IMR-90 (cell line): ENCODE measurements at regions not wholly inside any gene's neighbourhood (a gene's known extent, or its start where the extent isn't known, plus 50 kb on each side); places are given as distances from the start of the nearest gene placed in this dataset.

ENCODE experiments used
- ATAC-seq: fragments of 200-7000 bp; cut with Tn5 transposase; 2 replicates; pipeline ENCODE4 v1.9.1; 2020; ENCODE audit warnings: low read depth, mild to moderate bottlenecking, moderate library complexity
- BruUV-seq: library from RNA; stranded (reverse); fragments of 400-500 nt; replicated peaks from 2 replicates; lab custom pipeline; 2021; lab: Mats Ljungman, UMichigan
- CTCF ChIA-PET: fragments of 300-600 bp; formaldehyde crosslinking; extraction: SDS; loops from one replicate; lab custom pipeline; 2021; ENCODE audit warnings: antibody characterized with exemption; lab: Yijun Ruan, JAX
- POLR2A ChIA-PET: fragments of 300-600 bp; sonication (Branson Sonifier 250); formaldehyde crosslinking; loops from one replicate; lab custom pipeline; 2022; ENCODE audit warnings: antibody characterized with exemption; ENCODE audit not compliant: unreplicated experiment; lab: Charles Lee
- DNase-seq: peaks from one replicate; pipeline ENCODE4 v3.0.0; 2013
- H2AFZ ChIP-seq: replicated peaks from 2 replicates; pipeline ENCODE3; 2013; ENCODE audit warnings: low read length, mild to moderate bottlenecking; ENCODE audit not compliant: poor library complexity
- H2AK5ac ChIP-seq: 2 replicates; pipeline ENCODE4 v1.6.1; 2013; ENCODE audit warnings: low read depth, low read length, inconsistent platforms
- H2AK9ac ChIP-seq: replicated peaks from 2 replicates; pipeline ENCODE3; 2013; ENCODE audit warnings: mild to moderate bottlenecking, low read depth, low read length, moderate library complexity; ENCODE audit not compliant: poor library complexity
- H2BK120ac ChIP-seq: 2 replicates; pipeline ENCODE4 v1.6.1; 2013; ENCODE audit warnings: low read depth, low read length, inconsistent platforms
- H2BK15ac ChIP-seq: 3 replicates; pipeline ENCODE4 v1.6.1; 2013; ENCODE audit warnings: low read depth, low read length, inconsistent platforms
- H2BK20ac ChIP-seq: 2 replicates; pipeline ENCODE4 v1.6.1; 2013; ENCODE audit warnings: low read depth, mild to moderate bottlenecking, inconsistent platforms, low read length, moderate library complexity
- H2BK5ac ChIP-seq: 2 replicates; pipeline ENCODE4 v1.6.1; 2013; ENCODE audit warnings: mild to moderate bottlenecking, low read depth, low read length, inconsistent platforms; ENCODE audit not compliant: poor library complexity, severe bottlenecking
- H3K14ac ChIP-seq: replicated peaks from 2 replicates; pipeline ENCODE4 v1.6.1; 2013; ENCODE audit warnings: low read depth, low read length, inconsistent platforms
- H3K18ac ChIP-seq: 2 replicates; pipeline ENCODE4 v1.6.1; 2013; ENCODE audit warnings: low read depth, low read length, control low read depth
- H3K23ac ChIP-seq: 2 replicates; pipeline ENCODE4 v1.6.1; 2013; ENCODE audit warnings: low read depth, low read length, inconsistent platforms
- H3K27ac ChIP-seq: 2 replicates; pipeline ENCODE4 v1.5.1; 2013; ENCODE audit warnings: mild to moderate bottlenecking, control low read depth, low read length; ENCODE audit not compliant: insufficient read depth
- H3K27me3 ChIP-seq: 2 replicates; pipeline ENCODE4 v1.6.1; 2013; ENCODE audit warnings: low read length; ENCODE audit not compliant: control insufficient read depth, insufficient read depth
- H3K36me3 ChIP-seq: 2 replicates; pipeline ENCODE4 v1.6.1; 2013; ENCODE audit warnings: low read length, mixed read lengths; ENCODE audit not compliant: control insufficient read depth, insufficient read depth
- H3K4ac ChIP-seq: 2 replicates; pipeline ENCODE4 v1.6.1; 2013; ENCODE audit warnings: low read depth, low read length, inconsistent platforms
- H3K4me1 ChIP-seq: 2 replicates; pipeline ENCODE4 v1.6.1; 2013; ENCODE audit warnings: low read length, mixed read lengths; ENCODE audit not compliant: control insufficient read depth, insufficient read depth
- H3K4me2 ChIP-seq: 2 replicates; pipeline ENCODE4 v1.6.1; 2013; ENCODE audit warnings: low read depth, mild to moderate bottlenecking, control low read depth, low read length, moderate library complexity
- H3K4me3 ChIP-seq: 2 replicates; pipeline ENCODE4 v1.5.1; 2013; ENCODE audit warnings: low read depth, mild to moderate bottlenecking, control low read depth, low read length, moderate library complexity; ENCODE audit not compliant: insufficient read depth
- H3K56ac ChIP-seq: 2 replicates; pipeline ENCODE4 v1.6.1; 2013; ENCODE audit warnings: low read length, inconsistent platforms; ENCODE audit not compliant: insufficient read depth; ENCODE audit errors: extremely low read depth
- H3K79me1 ChIP-seq, 2 experiments: 2 replicates each; pipeline ENCODE4 v1.6.1; 2013; ENCODE audit warnings: low read length in 2 of 2, inconsistent platforms in 1 of 2, low read depth in 1 of 2
- H3K9ac ChIP-seq: 2 replicates; pipeline ENCODE4 v1.6.1; 2013; ENCODE audit warnings: low read depth, low read length, control low read depth
- H3K9me1 ChIP-seq: 2 replicates; pipeline ENCODE4 v1.6.1; 2013; ENCODE audit warnings: low read length, inconsistent platforms; ENCODE audit not compliant: insufficient read depth
- H3K9me3 ChIP-seq: 2 replicates; pipeline ENCODE4 v1.6.1; 2013; ENCODE audit warnings: low read length; ENCODE audit not compliant: control insufficient read depth, insufficient read depth
- H4K20me1 ChIP-seq: 2 replicates; pipeline ENCODE4 v1.6.1; 2013; ENCODE audit warnings: low read length, inconsistent platforms; ENCODE audit not compliant: insufficient read depth
- H4K5ac ChIP-seq: 2 replicates; pipeline ENCODE4 v1.6.1; 2013; ENCODE audit warnings: mild to moderate bottlenecking, low read depth, low read length, control low read depth
- H4K8ac ChIP-seq, 2 experiments: 2 replicates each; pipeline ENCODE4 v1.6.1; 2013; ENCODE audit warnings: low read depth in 2 of 2, low read length in 2 of 2, control low read depth in 1 of 2, inconsistent platforms in 1 of 2
- H4K91ac ChIP-seq: 2 replicates; pipeline ENCODE4 v1.6.1; 2013; ENCODE audit warnings: low read depth, low read length, inconsistent platforms; ENCODE audit not compliant: insufficient read depth
- BHLHE40 ChIP-seq: fragments of 150-350 bp; IDR thresholded peaks from 2 replicates; pipeline ENCODE4 v1.6.1; 2016; ENCODE audit warnings: mild to moderate bottlenecking, low read depth, low read length
- CEBPB ChIP-seq: IDR thresholded peaks from 2 replicates; pipeline ENCODE4 v1.6.1; 2012; ENCODE audit warnings: low read depth, low read length, improper control_type of control experiment
- CHD1 ChIP-seq: IDR thresholded peaks from 2 replicates; pipeline ENCODE4 v1.6.1; 2012; ENCODE audit warnings: low read depth, low read length, improper control_type of control experiment
- FOS ChIP-seq: fragments of 150-350 bp; IDR thresholded peaks from 2 replicates; pipeline ENCODE4 v1.6.1; 2016; ENCODE audit warnings: low read depth, low read length
- MAFK ChIP-seq: IDR thresholded peaks from 2 replicates; pipeline ENCODE4 v1.6.1; 2012; ENCODE audit warnings: low read depth, low read length, improper control_type of control experiment
- MAZ ChIP-seq: IDR thresholded peaks from 2 replicates; pipeline ENCODE4 v1.6.1; 2012; ENCODE audit warnings: low read depth, mild to moderate bottlenecking, low read length, improper control_type of control experiment, moderate library complexity, borderline replicate concordance
- MXI1 ChIP-seq: IDR thresholded peaks from 2 replicates; pipeline ENCODE4 v1.6.1; 2012; ENCODE audit warnings: low read depth, mild to moderate bottlenecking, low read length, moderate library complexity, borderline replicate concordance
- NFE2L2 ChIP-seq: fragments of 150-350 bp; IDR thresholded peaks from 2 replicates; pipeline ENCODE4 v1.6.1; 2016; ENCODE audit warnings: low read depth, mild to moderate bottlenecking, low read length
- POLR2A ChIP-seq: IDR thresholded peaks from 2 replicates; pipeline ENCODE4 v1.6.1; 2012; ENCODE audit warnings: mild to moderate bottlenecking, low read depth, low read length
- RAD21 ChIP-seq: IDR thresholded peaks from 2 replicates; pipeline ENCODE4 v1.6.1; 2012; ENCODE audit warnings: low read length, improper control_type of control experiment
- RCOR1 ChIP-seq: IDR thresholded peaks from 2 replicates; pipeline ENCODE4 v1.6.1; 2012; ENCODE audit warnings: mild to moderate bottlenecking, low read length, improper control_type of control experiment; ENCODE audit not compliant: insufficient replicate concordance
- RFX5 ChIP-seq: IDR thresholded peaks from 2 replicates; pipeline ENCODE4 v1.8.0; 2012; ENCODE audit warnings: low read depth, mild to moderate bottlenecking, low read length, moderate library complexity
- SMC3 ChIP-seq: fragments of 150-350 bp; IDR thresholded peaks from 2 replicates; pipeline ENCODE4 v1.6.1; 2016; ENCODE audit warnings: low read depth, mild to moderate bottlenecking, antibody characterized with exemption, low read length, moderate library complexity
- USF2 ChIP-seq: fragments of 150-350 bp; IDR thresholded peaks from 2 replicates; pipeline ENCODE4 v1.6.1; 2017; ENCODE audit warnings: mild to moderate bottlenecking, antibody characterized with exemption, low read length, low read depth
- WGBS, 2 experiments: methylation state at CpG; one replicate each; pipeline versions ENCODE4 v1.1.5 to v1.1.7; 2013; ENCODE audit warnings: missing lambda C conversion rate in 2 of 2; ENCODE audit not compliant: insufficient read length in 1 of 2; ENCODE audit errors: extremely low coverage in 2 of 2; 5-methylcytosine and 5-hydroxymethylcytosine counted together
- dilution Hi-C: fragments of 300-500 bp; cut with HindIII; formaldehyde crosslinking; loops from one replicate; pipeline ENCODE4 v1.14.3; 2018; ENCODE audit warnings: low sequenced_read_pairs; ENCODE audit not compliant: unreplicated experiment
- in situ Hi-C: fragments of 300-500 bp; cut with MboI; formaldehyde crosslinking; loops from 3 replicates; pipeline ENCODE4 v1.14.3; 2019; ENCODE audit warnings: low sequenced_read_pairs, inconsistent platforms, mixed read lengths
- intact Hi-C: fragments of 100-400 bp; cut with micrococcal nuclease; formaldehyde crosslinking; loops from 2 replicates; pipeline ENCODE4 v1.10.0; 2022
- TF ChIP-seq, protein P1 (sequence below): fragments of 150-350 bp; IDR thresholded peaks from 2 replicates; pipeline ENCODE4 v1.6.1; 2016; ENCODE audit warnings: low read depth, mild to moderate bottlenecking, low read length, moderate library complexity, borderline replicate concordance
- TF ChIP-seq, protein P2 (sequence below): conservative IDR thresholded peaks from 2 replicates; pipeline ENCODE4 v1.5.1; 2012; ENCODE audit warnings: mild to moderate bottlenecking, low read depth, low read length, improper control_type of control experiment

DNA sequence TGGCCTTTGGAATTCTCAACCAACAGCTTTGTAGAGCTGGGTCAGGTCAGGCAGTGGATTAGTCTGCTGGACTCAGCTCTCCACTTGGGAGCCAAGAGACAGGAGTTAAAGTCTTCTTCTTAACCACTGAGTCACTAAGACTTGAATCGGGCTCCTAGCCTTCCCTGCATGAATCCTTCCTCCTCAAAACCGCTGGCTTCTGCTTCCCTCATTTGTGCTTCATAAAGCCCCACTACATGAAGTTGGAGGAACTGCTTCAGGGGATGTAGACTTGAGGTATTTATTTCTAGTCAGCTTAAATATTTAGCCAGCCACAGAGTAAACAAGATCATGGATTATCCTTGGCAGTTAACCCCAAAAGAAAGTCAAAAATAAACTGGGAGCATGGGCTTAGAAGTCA lies 536.3 kb upstream of the TNP1 start:
- Histone ChIP-seq H4K5ac (peak overlapping the region; percentile 99), H2BK120ac (peak overlapping the region; percentile 94), H3K27me3 (no peaks in the 10 kb centered on the region), H2BK20ac (peak overlapping the region; percentile 87), H3K36me3 (no peaks in the 10 kb centered on the region), H3K56ac (peak overlapping the region; percentile 67), H2BK5ac (peak overlapping the region; percentile 94), H3K23ac (peak overlapping the region; percentile 55), H2AK9ac (peak overlapping the region; percentile 10), H3K27ac (peak overlapping the region; percentile 97), H3K14ac (peak overlapping the region; percentile 93), H3K18ac (peak overlapping the region; percentile 97), H3K4me3 (no peak overlapping the region), H4K91ac (peak overlapping the region; percentile 98), H3K9ac (peak overlapping the region; percentile 53), H3K79me1 (peaks cover 4 to 22% of the 10 kb centered on the region in 2 experiments; a peak in 1 of 4 replicates), H2BK15ac (peak overlapping the region; percentile 94), H4K8ac (peak overlapping the region; percentile 72 to 79), H2AK5ac (peak overlapping the region; percentile 94), H2AFZ (peak overlapping the region; percentile 66), H3K9me3 (no peaks in the 10 kb centered on the region), H4K20me1 (no peaks in the 10 kb centered on the region), H3K4me2 (peak overlapping the region; percentile 15; the same call in 1 of the 2 replicates), H3K4ac (peak overlapping the region; percentile 92), H3K4me1 (peaks cover 30% of the 10 kb centered on the region), H3K9me1 (peaks cover 25% of the 10 kb centered on the region)
- ChIA-PET CTCF (interaction anchor here (0.9 kb wide), 1 partner anchor 39 kb away, joined by 3 read pairs; no protein-coding TSS in a partner anchor), POLR2A (interaction anchor here (0.6 kb wide), 1 partner anchor 705 kb away, joined by 14 read pairs; no protein-coding TSS in a partner anchor)
- dilution Hi-C loops, result no loop called here
- in situ Hi-C loops, result no loop called here
- intact Hi-C loops, result no loop called here
- ATAC-seq (peak; percentile 48), DNase-seq (peak; percentile 45)
- no TSS peak for BruUV-seq
- no CpG with 5 or more reads among the region's 2 CpGs for WGBS, 2 experiments
- TF ChIP-seq RFX5 (no peak), USF2 (no peak), CEBPB (no peak), RAD21 (no peak), CHD1 (no peak), FOS (no peak), NFE2L2 (no peak), MAFK (no peak), BHLHE40 (no peak), POLR2A (no peak), RCOR1 (no peak), MXI1 (no peak), MAZ (no peak), SMC3 (no peak)
- TF ChIP-seq, protein P1, sequence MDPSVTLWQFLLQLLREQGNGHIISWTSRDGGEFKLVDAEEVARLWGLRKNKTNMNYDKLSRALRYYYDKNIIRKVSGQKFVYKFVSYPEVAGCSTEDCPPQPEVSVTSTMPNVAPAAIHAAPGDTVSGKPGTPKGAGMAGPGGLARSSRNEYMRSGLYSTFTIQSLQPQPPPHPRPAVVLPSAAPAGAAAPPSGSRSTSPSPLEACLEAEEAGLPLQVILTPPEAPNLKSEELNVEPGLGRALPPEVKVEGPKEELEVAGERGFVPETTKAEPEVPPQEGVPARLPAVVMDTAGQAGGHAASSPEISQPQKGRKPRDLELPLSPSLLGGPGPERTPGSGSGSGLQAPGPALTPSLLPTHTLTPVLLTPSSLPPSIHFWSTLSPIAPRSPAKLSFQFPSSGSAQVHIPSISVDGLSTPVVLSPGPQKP, result no peak
- TF ChIP-seq, protein P2, sequence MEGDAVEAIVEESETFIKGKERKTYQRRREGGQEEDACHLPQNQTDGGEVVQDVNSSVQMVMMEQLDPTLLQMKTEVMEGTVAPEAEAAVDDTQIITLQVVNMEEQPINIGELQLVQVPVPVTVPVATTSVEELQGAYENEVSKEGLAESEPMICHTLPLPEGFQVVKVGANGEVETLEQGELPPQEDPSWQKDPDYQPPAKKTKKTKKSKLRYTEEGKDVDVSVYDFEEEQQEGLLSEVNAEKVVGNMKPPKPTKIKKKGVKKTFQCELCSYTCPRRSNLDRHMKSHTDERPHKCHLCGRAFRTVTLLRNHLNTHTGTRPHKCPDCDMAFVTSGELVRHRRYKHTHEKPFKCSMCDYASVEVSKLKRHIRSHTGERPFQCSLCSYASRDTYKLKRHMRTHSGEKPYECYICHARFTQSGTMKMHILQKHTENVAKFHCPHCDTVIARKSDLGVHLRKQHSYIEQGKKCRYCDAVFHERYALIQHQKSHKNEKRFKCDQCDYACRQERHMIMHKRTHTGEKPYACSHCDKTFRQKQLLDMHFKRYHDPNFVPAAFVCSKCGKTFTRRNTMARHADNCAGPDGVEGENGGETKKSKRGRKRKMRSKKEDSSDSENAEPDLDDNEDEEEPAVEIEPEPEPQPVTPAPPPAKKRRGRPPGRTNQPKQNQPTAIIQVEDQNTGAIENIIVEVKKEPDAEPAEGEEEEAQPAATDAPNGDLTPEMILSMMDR, result no peak
